A549 (cell line): ENCODE measurements at regions not wholly inside any gene's neighbourhood (a gene's known extent, or its start where the extent isn't known, plus 50 kb on each side); places are given as distances from the start of the nearest gene placed in this dataset.
"Not testable (repeated sequence)": the region's sequence is repeated elsewhere in the genome, so short reads cannot be mapped to it uniquely, and the experiment has no call there.

ENCODE experiments used
- CTCF ChIP-seq: fragments of >200 bp; sonication (Bioruptor Twin); formaldehyde crosslinking; IDR thresholded peaks from 3 replicates; pipeline ENCODE4 v1.5.1; 2016
- MAFK ChIP-seq: fragments of 450-650 bp; IDR thresholded peaks from 2 replicates; pipeline ENCODE4 v1.6.1; 2014; ENCODE audit not compliant: partially characterized antibody
- NR3C1 ChIP-seq: fragments of >200 bp; sonication (Bioruptor Twin); formaldehyde crosslinking; IDR thresholded peaks from 3 replicates; pipeline ENCODE4 v1.6.1; 2017
- POLR2A ChIP-seq: IDR thresholded peaks from 2 replicates; pipeline ENCODE4 v1.6.1; 2012; ENCODE audit warnings: mild to moderate bottlenecking, low read length
- SMC3 ChIP-seq: fragments of >200 bp; sonication (Bioruptor Twin); formaldehyde crosslinking; IDR thresholded peaks from 3 replicates; pipeline ENCODE4 v1.6.1; 2018; ENCODE audit warnings: inconsistent platforms
- USF2 ChIP-seq: fragments of 450-650 bp; IDR thresholded peaks from 2 replicates; pipeline ENCODE4 v1.6.1; 2014; ENCODE audit warnings: antibody characterized with exemption
- ZSCAN20 ChIP-seq: fragments of 250-450 bp; sonication (Bioruptor Pico); IDR thresholded peaks from 2 replicates; pipeline ENCODE4 v1.8.0; 2022; ENCODE audit warnings: mild to moderate bottlenecking, moderate library complexity

- TF ChIP-seq SMC3; CTCF; ZSCAN20 (CRISPR knock-in tag); MAFK; POLR2A; NR3C1; USF2: not testable (repeated sequence)
These were observed 542.4 kb upstream of the B3GAT1 start for GRCh38 chr11:134954456-134954855.
